ENCODE measurements at regions not wholly inside any gene's neighbourhood (a gene's known extent, or its start where the extent isn't known, plus 50 kb on each side); places are given as distances from the start of the nearest gene placed in this dataset.

- no peak overlapping the region for H3K27ac Mint-ChIP-seq (ENCODE audit: unreplicated experiment)
- no peak overlapping the region for H3K4me3 Mint-ChIP-seq (ENCODE audit: low read depth, unreplicated experiment)
- H3K9me3 Mint-ChIP-seq (ENCODE audit: low read depth, unreplicated experiment), result no peaks in the 10 kb centered on the region
- TF ChIP-seq, protein P1, sequence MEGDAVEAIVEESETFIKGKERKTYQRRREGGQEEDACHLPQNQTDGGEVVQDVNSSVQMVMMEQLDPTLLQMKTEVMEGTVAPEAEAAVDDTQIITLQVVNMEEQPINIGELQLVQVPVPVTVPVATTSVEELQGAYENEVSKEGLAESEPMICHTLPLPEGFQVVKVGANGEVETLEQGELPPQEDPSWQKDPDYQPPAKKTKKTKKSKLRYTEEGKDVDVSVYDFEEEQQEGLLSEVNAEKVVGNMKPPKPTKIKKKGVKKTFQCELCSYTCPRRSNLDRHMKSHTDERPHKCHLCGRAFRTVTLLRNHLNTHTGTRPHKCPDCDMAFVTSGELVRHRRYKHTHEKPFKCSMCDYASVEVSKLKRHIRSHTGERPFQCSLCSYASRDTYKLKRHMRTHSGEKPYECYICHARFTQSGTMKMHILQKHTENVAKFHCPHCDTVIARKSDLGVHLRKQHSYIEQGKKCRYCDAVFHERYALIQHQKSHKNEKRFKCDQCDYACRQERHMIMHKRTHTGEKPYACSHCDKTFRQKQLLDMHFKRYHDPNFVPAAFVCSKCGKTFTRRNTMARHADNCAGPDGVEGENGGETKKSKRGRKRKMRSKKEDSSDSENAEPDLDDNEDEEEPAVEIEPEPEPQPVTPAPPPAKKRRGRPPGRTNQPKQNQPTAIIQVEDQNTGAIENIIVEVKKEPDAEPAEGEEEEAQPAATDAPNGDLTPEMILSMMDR (IDR thresholded peaks at IDR 0.05; ENCODE audit: unreplicated experiment), result no peak
- H3K4me1 Mint-ChIP-seq (ENCODE audit: low read depth, unreplicated experiment), result no peaks in the 10 kb centered on the region
- peaks cover 16% of the 10 kb centered on the region for H3K27me3 Mint-ChIP-seq (ENCODE audit: unreplicated experiment)
- no peaks in the 10 kb centered on the region for H3K36me3 Mint-ChIP-seq (ENCODE audit: insufficient read depth, unreplicated experiment)
- BruUV-seq (replicated peaks), result no TSS peak
- intact Hi-C loops (cut with micrococcal nuclease; ENCODE audit: unreplicated experiment), result no loop called here
- CTCF ChIA-PET, result interaction anchor here (0.7 kb wide), 2 partner anchors 222 to 483 kb away, joined by 3 to 6 read pairs; no protein-coding TSS in a partner anchor
- DNase-seq, result no peak
Measured at GRCh38 chr6:125439512-125439911, 137.7 kb upstream of the HDDC2 start.

DNA sequence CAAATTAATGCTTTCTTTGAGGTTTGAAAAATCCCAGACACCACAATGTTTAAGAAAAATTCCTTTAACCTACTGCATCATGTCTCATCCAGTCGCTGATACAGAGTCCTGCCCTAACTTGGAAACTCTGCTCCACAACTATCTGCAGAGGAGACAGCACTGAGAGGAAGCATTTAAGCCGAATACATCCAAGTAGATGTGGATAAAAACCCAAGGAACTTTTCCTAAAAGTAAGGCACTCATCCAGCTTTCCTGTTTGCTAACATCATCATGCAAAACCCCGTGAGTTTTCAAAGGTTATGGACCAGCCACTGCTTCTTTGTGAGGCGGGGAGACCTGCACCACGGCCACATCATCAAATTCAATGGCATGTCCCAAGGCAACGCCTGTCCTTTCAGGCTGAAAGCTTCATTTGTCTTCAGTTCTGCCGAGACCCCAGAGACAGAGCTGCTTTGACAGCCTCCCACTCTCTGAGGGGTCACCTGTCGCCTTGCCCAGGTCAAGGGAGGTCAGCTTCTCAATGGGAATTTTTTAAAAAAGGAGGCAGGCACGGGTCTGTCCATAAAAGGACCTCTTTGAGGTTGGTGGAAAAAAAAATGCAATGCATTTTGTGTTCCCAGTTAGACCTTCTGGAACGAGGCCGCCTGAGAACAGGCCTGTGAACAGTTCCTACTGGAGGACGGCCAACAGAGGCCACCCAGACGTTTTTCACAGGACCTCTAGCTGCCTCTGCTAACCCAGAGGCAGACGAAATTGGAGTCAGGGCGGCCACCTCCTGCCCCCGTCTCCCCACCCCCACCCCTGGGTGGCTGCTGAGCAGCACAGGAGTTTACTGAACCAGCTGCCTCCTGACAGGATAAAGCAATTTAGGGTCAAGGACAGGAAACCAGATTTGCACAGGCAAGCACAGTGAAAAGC is 142.5 kb upstream of the HDDC2 start:
- intact Hi-C loops (cut with micrococcal nuclease; ENCODE audit: unreplicated experiment), result no loop called here
- H3K4me1 Mint-ChIP-seq (ENCODE audit: low read depth, unreplicated experiment), result no peaks in the 10 kb centered on the region
- BruUV-seq (replicated peaks), result no TSS peak
- H3K27me3 Mint-ChIP-seq (ENCODE audit: unreplicated experiment), result peaks cover 31% of the 10 kb centered on the region
- no peak for DNase-seq
- TF ChIP-seq, protein P1 (IDR thresholded peaks at IDR 0.05; ENCODE audit: unreplicated experiment), result no peak
- no peaks in the 10 kb centered on the region for H3K9me3 Mint-ChIP-seq (ENCODE audit: low read depth, unreplicated experiment)
- no peaks in the 10 kb centered on the region for H3K36me3 Mint-ChIP-seq (ENCODE audit: insufficient read depth, unreplicated experiment)
- no peak overlapping the region for H3K4me3 Mint-ChIP-seq (ENCODE audit: low read depth, unreplicated experiment)
- CTCF ChIA-PET, result no interaction called here
- no peak overlapping the region for H3K27ac Mint-ChIP-seq (ENCODE audit: unreplicated experiment)

- Mint-ChIP-seq H3K27me3 (ENCODE audit: unreplicated experiment) (peaks cover 39% of the 10 kb centered on the region), H3K4me3 (ENCODE audit: low read depth, unreplicated experiment) (no peak overlapping the region), H3K27ac (ENCODE audit: unreplicated experiment) (no peak overlapping the region), H3K9me3 (ENCODE audit: low read depth, unreplicated experiment) (no peaks in the 10 kb centered on the region), H3K36me3 (ENCODE audit: insufficient read depth, unreplicated experiment) (no peaks in the 10 kb centered on the region), H3K4me1 (ENCODE audit: low read depth, unreplicated experiment) (no peaks in the 10 kb centered on the region)
- CTCF ChIA-PET, result no interaction called here
- intact Hi-C loops (cut with micrococcal nuclease; ENCODE audit: unreplicated experiment), result no loop called here
- TF ChIP-seq, protein P1 (IDR thresholded peaks at IDR 0.05; ENCODE audit: unreplicated experiment), result no peak
- no peak for DNase-seq
- no TSS peak for BruUV-seq (replicated peaks)
Measured at GRCh38 chr6:125445054-125445453, 143.3 kb upstream of the HDDC2 start.

DNA sequence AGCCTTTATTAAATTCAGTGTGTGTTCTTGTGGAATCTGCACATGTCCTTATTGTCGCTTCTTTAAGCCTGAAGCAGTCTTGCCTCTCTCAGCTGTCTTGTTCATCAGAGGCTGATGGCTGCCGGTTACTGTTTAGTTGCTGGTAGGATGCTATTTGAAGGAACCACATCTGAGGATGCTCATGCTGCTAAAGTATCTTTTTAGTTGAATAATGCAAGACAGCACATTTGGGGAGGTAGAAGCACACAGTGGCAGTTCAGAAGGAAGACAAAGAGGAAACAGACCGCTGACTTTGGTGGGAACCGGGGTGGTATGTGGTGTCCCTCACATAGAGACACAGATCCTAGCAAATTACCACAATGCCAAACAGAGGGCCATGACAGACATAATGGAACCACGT is 144.2 kb upstream of the HDDC2 start:
- H3K36me3 Mint-ChIP-seq (ENCODE audit: insufficient read depth, unreplicated experiment), result no peaks in the 10 kb centered on the region
- DNase-seq, result no peak
- H3K4me3 Mint-ChIP-seq (ENCODE audit: low read depth, unreplicated experiment), result no peak overlapping the region
- CTCF ChIA-PET, result no interaction called here
- TF ChIP-seq, protein P1 (IDR thresholded peaks at IDR 0.05; ENCODE audit: unreplicated experiment), result no peak
- H3K4me1 Mint-ChIP-seq (ENCODE audit: low read depth, unreplicated experiment), result no peaks in the 10 kb centered on the region
- H3K27me3 Mint-ChIP-seq (ENCODE audit: unreplicated experiment), result peaks cover 48% of the 10 kb centered on the region
- BruUV-seq (replicated peaks), result no TSS peak
- no peaks in the 10 kb centered on the region for H3K9me3 Mint-ChIP-seq (ENCODE audit: low read depth, unreplicated experiment)
- intact Hi-C loops (cut with micrococcal nuclease; ENCODE audit: unreplicated experiment), result no loop called here
- no peak overlapping the region for H3K27ac Mint-ChIP-seq (ENCODE audit: unreplicated experiment)

Data from Calu3 (cell line).